Stimulated activated CD4-positive, alpha-beta T cell treated with anti-CD3 and anti-CD28 coated beads, Interleukin-12 subunit alpha, Interleukin-12 subunit beta, amount 100 ng/mL, for 24 hours (primary cell): ENCODE measurements at regions not wholly inside any gene's neighbourhood (a gene's known extent, or its start where the extent isn't known, plus 50 kb on each side); places are given as distances from the start of the nearest gene placed in this dataset.
"Not testable (repeated sequence)": the region's sequence is repeated elsewhere in the genome, so short reads cannot be mapped to it uniquely, and the experiment has no call there.

ENCODE experiments used
- DNase-seq, 2 experiments: peaks; one replicate each; pipeline ENCODE4 v3.0.0-alpha.2; 2020; ENCODE audit warnings: low read depth in 2 of 2

GRCh38 chr22:47625531-47626427 lies 863.3 kb downstream of the TBC1D22A start:
- no peak for DNase-seq

GRCh38 chr22:47625013-47625385 lies 862.5 kb downstream of the TBC1D22A start:
- no peak for DNase-seq

- DNase-seq, result no peak
Observed at GRCh38 chr22:47624252-47625012, 862.0 kb downstream of the TBC1D22A start.

GRCh38 chr22:47623763-47624148 lies 861.3 kb downstream of the TBC1D22A start:
- DNase-seq, result no peak

DNA sequence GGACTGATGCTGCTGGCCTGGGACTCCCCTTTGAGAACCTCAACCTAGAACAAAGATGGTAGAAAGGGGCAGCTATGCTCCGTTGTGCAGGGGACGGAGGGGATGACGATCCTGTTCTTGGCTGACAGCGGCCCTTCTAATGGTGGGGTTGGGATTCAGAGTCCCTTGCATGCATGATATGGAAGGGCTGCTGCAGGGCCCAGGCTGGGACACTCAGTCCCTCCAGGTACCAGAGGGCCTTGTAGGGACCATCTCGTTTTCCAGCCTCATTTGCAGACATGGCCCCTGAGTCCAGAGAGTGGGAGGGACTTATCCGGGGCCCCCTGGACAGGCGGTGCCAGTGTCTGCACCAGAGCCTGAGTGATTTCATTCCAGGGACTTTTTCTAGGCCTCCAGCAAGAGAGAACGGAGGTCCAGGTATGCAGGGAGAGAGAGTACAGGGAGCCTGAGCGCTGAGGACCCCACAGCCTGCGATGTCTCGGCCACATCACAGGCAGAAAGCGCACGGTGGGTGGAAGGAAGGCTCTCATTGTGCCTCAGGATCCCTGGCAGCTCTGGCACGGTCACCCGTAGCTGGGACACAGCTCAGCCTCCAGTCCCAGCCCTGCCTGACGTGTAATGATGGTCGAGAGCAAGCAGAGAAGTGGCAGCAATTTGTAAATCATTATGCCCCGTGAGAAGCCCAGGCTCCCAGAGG lies 860.8 kb downstream of the TBC1D22A start:
- DNase-seq, result no peak

DNA sequence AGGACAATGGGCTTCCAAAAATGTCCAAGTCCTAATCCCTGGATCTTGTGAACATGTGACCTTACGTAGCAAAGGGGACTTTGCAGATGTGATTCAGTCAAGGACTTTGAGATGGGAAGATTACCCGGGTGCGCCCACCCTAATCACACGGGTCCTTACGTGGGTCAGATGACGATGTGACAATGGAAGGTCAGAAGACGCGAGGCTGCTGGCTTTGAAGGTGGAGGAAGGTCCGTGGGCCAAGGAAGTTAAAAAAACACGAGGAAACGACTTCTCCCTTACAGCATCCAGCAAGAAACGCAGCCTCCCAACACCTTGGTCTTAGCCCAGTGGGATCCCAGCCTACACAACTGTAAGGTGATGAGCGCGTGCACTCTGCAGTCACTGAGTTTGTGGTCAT lies 860.1 kb downstream of the TBC1D22A start:
- DNase-seq, result no peak

DNA sequence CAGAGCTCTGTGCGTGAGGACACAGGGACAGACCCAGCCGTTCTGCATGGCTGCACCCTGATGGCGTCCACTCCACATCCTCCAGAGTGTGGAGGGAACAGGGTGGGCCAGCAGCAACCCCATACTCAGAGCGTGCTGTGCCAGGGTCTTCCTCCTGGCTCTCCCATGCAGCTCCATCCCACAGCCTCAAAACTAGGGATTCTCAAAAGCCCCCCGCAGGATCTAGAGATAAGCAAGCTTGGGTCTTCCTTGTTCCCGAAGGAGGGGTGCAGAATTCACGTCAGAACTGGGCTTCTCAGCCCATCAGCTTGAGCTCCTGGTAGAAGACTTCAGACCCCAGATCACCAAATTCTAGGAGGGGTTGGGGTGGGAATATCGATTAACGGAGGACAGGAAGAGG lies 858.8 kb downstream of the TBC1D22A start:
- DNase-seq, result no peak

GRCh38 chr22:47620391-47620790 lies 857.9 kb downstream of the TBC1D22A start:
- no peak for DNase-seq

GRCh38 chr22:47619631-47620030 lies 857.2 kb downstream of the TBC1D22A start:
- DNase-seq, result no peak

DNA sequence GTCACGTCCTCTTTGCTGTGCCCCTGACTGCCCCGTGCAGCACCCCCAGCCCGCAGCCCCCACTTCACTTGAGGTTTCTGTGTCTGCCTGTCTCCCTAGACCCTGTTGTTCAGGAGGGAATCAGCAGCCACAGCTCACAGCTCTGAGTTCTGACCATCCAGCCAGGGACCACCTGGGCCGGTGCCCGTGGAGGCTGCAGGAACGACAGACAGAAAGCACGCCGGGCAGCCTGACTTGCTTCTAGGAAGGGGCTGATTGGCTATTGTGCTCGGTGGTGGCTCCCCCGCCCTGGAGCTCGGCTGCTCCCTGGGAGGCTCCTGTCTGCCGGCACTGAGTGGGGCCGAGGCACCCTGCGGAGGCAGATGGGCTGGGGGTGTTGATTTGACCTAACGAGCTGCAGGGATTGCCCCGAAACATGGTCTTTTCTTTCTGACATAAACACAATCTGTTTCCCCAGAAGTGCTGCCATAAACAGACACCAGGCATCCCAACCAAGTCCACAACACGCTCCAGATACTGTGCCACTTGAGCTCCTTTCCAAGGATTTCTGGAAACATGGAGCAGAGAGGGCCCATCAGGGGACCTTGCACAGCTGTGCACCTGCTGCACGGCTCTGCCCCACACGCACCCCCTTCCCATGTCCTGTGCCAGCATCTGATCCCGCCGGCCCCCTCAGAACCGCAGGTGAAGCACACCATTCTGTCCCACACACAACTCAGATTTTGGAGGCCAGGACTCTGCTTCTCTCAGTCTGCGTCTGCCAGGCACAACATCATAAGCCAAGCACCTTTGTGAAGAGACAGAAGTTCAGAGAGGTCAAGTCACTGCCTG lies 855.9 kb downstream of the TBC1D22A start:
- no peak for DNase-seq

DNA sequence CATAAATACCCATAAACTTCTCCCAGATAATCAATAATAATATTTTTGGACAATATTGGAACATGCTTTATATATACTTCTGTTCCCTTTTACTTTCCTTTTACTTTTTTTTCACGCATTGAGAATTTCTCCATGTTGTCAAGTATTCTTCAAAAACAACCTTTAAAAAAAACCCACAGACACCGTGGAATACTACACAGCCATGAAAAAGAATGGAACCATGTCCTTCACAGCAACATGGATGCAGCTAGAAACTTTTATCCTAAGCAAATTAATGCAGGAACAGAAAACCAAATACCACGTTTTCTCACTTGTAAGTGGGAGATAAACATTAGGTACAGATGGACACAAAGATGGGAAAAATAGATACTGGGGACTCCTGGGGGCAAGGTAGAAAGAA lies 854.7 kb downstream of the TBC1D22A start:
- no peak for DNase-seq

GRCh38 chr22:47616396-47617020 lies 854.1 kb downstream of the TBC1D22A start:
- no peak for DNase-seq

DNA sequence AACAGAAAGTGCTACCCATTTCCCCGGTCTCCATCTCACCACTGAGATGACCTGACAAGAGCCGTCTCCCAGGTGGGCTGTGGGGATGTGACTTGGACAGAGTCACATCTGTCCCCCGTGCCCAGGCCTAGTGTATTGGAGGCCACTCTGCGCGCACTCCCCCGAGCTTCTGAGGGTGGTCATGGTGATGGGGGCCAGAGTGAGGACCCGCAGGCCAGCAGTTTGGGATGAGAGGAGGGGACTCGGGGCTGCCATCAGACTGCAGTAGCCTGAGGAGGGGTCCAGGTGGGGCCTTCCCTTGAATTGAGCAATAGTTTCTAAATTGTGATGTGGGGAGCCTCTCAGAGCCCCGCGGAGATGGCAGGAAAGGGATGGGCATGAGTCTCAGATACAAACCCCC lies 852.6 kb downstream of the TBC1D22A start:
- no peak for DNase-seq

- no peak for DNase-seq
Observed at GRCh38 chr22:47613606-47614350, 851.3 kb downstream of the TBC1D22A start.

GRCh38 chr22:47613181-47613580 lies 850.7 kb downstream of the TBC1D22A start:
- not testable (repeated sequence) for DNase-seq

DNA sequence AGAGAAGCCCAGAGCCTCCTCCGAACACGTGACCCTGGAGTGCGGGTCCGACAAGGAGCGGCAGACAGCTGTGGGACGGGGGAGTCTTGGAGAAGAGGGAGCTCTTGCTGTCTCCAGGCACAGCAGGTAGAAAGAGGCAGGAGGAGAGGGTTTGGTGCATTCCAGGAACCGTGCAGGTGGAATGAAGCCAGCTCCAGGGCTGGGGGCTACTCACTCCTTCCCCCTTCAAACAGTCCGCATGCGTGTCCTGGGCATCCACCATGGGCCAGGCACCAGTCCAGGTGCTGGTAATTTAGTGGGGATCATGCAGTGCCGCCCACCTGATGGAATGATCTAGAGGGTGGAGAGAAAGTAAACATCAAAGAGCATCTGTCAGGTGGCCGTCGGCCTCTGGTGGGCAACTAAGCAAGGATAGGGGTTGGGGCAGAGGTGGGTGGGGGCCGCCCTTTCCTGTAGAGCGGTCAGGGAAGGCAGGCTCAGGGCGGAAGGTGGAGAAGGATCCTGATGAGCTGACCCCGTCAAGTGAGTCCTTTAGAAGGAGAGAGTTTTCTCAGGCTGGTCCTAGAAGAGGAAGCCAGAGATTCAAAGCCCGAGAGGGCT lies 850.0 kb downstream of the TBC1D22A start:
- no peak for DNase-seq

DNA sequence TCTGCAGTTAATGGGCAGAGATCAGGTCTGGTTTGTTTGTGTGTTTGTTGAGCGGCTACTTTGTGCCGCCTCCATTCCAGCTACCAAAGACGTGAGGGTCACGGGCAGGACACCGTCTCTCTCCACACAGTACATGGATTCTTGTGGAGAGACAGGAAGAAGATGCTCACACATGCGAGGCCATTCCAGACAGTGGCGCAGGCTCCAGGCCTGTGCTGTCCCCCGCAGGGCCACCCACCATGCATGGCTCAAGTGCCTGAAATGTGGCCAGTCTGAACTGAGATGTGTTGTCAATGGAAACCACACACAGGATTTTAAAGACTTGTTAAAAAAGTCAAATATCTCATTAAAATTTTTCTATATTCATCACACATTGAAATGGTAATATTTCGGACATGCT lies 848.3 kb downstream of the TBC1D22A start:
- no peak for DNase-seq

DNA sequence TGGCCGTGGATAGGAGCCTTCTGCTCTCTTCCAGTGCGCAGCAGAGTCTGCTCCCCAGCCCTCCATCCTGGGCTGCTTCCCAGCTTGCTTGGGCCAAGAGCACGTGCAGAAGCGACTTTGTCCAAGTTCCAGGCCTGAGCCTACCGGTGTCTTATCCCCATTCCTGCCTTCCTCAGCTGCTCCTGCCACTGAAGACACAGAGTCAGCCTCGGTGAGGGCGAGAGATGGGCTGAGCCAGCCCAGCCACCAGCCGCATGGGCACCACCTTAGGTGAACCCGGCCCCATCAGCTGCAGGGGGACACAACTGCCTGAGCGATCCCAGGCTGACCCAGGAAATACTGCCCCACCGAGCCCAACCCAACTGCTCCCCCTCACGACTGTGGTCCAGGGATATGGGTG lies 847.8 kb downstream of the TBC1D22A start:
- no peak for DNase-seq

GRCh38 chr22:47609653-47610052 lies 847.2 kb downstream of the TBC1D22A start:
- DNase-seq, result no peak

GRCh38 chr22:47608421-47608820 lies 846.0 kb downstream of the TBC1D22A start:
- no peak for DNase-seq
